ENCODE measurements at regions not wholly inside any gene's neighbourhood (a gene's known extent, or its start where the extent isn't known, plus 50 kb on each side); places are given as distances from the start of the nearest gene placed in this dataset.

DNA sequence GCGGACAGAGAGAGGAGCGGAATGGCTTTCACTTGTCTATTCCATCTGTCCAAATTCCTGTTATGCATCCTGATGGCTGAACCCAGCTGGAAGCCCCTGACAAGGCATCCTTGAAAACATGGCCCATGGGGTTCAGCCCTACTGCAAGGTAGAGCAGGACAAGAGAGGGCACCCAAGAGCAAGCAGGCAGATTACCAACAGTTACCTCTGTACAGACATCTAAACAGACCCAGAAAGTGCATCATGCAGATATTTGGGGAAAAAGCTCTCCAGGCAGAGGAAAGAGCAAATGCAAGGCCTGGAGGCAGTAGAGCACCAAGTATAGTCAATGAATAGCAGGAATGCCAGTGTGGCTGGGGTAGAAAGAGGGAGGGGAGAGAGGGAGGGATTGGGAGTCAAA, 407.5 kb downstream of the PCNX1 start:
- WGBS = 100% methylated on average over 2 of the region's 2 CpGs
- no peak for TF ChIP-seq POLR2A (IDR thresholded peaks at IDR 0.05)
- TF ChIP-seq, protein P1, sequence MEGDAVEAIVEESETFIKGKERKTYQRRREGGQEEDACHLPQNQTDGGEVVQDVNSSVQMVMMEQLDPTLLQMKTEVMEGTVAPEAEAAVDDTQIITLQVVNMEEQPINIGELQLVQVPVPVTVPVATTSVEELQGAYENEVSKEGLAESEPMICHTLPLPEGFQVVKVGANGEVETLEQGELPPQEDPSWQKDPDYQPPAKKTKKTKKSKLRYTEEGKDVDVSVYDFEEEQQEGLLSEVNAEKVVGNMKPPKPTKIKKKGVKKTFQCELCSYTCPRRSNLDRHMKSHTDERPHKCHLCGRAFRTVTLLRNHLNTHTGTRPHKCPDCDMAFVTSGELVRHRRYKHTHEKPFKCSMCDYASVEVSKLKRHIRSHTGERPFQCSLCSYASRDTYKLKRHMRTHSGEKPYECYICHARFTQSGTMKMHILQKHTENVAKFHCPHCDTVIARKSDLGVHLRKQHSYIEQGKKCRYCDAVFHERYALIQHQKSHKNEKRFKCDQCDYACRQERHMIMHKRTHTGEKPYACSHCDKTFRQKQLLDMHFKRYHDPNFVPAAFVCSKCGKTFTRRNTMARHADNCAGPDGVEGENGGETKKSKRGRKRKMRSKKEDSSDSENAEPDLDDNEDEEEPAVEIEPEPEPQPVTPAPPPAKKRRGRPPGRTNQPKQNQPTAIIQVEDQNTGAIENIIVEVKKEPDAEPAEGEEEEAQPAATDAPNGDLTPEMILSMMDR (IDR thresholded peaks at IDR 0.05) = no peak
- TF ChIP-seq POLR2AphosphoS5 (IDR thresholded peaks at IDR 0.05) = no peak
- H3K36me3 ChIP-seq = no peaks in the 10 kb centered on the region
- H3K9me3 ChIP-seq = no peaks in the 10 kb centered on the region
- H3K27me3 ChIP-seq (replicated peaks; ENCODE audit: insufficient read depth) = no peaks in the 10 kb centered on the region
- DNase-seq (ENCODE audit: low spot score) = no peak
- H3K4me1 ChIP-seq (replicated peaks) = no peaks in the 10 kb centered on the region
- intact Hi-C loops (cut with DNase I) = no loop called here
- no peak overlapping the region for H3K27ac ChIP-seq
- no peak overlapping the region for H3K4me3 ChIP-seq

DNA sequence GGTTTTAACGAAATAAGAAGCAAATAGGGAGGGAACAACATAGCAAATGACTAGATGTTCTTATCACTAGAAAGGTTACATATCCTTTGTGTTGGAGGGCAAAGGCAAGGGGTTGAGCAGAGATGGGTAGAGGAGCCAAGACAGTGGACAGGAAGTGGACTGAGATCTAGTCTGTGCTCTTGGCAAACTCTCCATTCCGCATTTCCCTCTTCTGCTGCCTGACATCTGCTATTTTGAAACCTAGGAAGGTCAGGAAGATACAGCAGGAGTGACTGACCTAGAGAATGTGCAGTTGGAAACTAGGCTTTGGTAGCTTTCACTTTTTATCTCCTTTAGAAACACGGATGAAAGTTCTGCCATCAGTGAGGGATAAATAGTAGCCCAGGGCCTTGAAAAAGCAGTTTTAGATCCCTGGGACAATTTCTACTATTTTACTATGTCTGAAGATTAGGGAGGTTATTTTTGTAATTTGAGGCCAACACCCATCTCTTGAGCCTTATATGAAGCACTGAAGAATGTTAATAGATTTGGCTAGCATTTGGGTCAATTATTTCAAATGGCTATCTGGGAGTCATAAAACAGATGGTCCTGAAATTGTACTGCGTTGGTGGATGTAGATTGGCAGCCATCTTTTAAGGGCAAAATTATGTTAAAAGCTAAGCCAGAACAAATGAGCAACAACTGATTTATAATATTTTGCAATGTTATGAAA, 410.3 kb downstream of the PCNX1 start:
- 76% methylated on average over 4 of the region's 4 CpGs for WGBS
- Histone ChIP-seq H3K27ac (no peak overlapping the region), H3K4me1 (replicated peaks) (no peaks in the 10 kb centered on the region), H3K4me3 (no peak overlapping the region), H3K36me3 (no peaks in the 10 kb centered on the region), H3K27me3 (replicated peaks; ENCODE audit: insufficient read depth) (no peaks in the 10 kb centered on the region), H3K9me3 (no peaks in the 10 kb centered on the region)
- no peak for DNase-seq (ENCODE audit: low spot score)
- TF ChIP-seq, protein P1 (IDR thresholded peaks at IDR 0.05) = no peak
- TF ChIP-seq POLR2AphosphoS5 (IDR thresholded peaks at IDR 0.05) (no peak), POLR2A (IDR thresholded peaks at IDR 0.05) (no peak)
- intact Hi-C loops (cut with DNase I) = no loop called here

DNA sequence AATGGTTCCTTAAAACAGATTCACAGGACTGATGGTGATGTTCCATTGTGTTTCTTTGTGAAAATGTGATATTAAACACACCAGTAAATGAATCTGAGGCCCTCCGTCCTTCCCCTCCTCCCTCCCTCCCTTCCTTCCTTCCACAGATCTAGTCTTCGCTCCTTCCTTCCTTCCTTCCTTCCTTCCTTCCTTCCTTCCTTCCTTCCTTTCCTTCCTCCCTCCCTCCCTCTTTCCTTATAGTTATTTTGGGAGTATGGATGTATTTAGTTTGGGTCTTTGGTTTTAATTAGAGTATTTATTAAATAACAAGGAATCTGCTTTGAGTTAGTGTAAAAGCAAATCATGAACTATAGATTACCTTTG, 410.8 kb downstream of the PCNX1 start:
- 92% methylated on average over 2 of the region's 2 CpGs for WGBS
- H3K4me3 ChIP-seq = no peak overlapping the region
- intact Hi-C loops (cut with DNase I) = no loop called here

DNA sequence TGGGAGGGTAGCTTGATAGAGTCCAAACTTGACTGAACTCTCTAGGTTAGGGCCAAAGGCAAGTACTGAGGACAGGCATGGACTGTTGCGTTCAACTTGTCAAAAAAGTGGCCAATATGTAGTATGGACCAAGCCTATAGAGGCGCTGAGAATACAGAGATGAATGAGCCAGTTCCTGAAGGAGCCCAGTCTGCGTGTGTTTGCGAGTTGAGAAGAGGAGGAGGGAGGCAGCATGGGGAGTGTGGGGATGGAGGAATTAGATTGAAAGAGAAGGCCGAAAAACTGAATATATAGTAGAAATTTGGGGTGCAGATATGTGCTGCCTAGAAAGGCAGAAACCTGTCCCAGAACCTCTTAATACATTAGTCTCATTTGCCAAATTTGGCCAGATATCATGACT, 412.4 kb downstream of the PCNX1 start:
- no peaks in the 10 kb centered on the region for H3K27me3 ChIP-seq (replicated peaks; ENCODE audit: insufficient read depth)
- H3K4me1 ChIP-seq (replicated peaks) = no peaks in the 10 kb centered on the region
- H3K4me3 ChIP-seq = peak overlapping the region; percentile 76 to 99
- H3K9me3 ChIP-seq = no peaks in the 10 kb centered on the region
- TF ChIP-seq, protein P1 (IDR thresholded peaks at IDR 0.05) = no peak
- TF ChIP-seq POLR2A (IDR thresholded peaks at IDR 0.05) (no peak), POLR2AphosphoS5 (IDR thresholded peaks at IDR 0.05) (no peak)
- DNase-seq (ENCODE audit: low spot score) = no peak
- no peaks in the 10 kb centered on the region for H3K36me3 ChIP-seq
- intact Hi-C loops (cut with DNase I) = loop anchor here (2.0 to 10.0 kb wide), 5 partner anchors 38 to 433 kb away; no protein-coding TSS in a partner anchor
- 12% methylated on average over 5 of the region's 5 CpGs for WGBS
- peak overlapping the region; percentile 95 to 99 for H3K27ac ChIP-seq

More for the DNA sequence above, 410.8 kb downstream of the PCNX1 start:
- TF ChIP-seq, protein P1 (IDR thresholded peaks at IDR 0.05) = no peak
- TF ChIP-seq POLR2AphosphoS5 (IDR thresholded peaks at IDR 0.05) = no peak
- TF ChIP-seq POLR2A (IDR thresholded peaks at IDR 0.05) = no peak
- H3K27me3 ChIP-seq (replicated peaks; ENCODE audit: insufficient read depth) = no peaks in the 10 kb centered on the region
- H3K36me3 ChIP-seq = no peaks in the 10 kb centered on the region
- no peak for DNase-seq (ENCODE audit: low spot score)
- H3K9me3 ChIP-seq = no peaks in the 10 kb centered on the region
- no peak overlapping the region for H3K27ac ChIP-seq
- H3K4me1 ChIP-seq (replicated peaks) = no peaks in the 10 kb centered on the region

Data from prostate gland (tissue), 2 donors.